ENCODE measurements at regions not wholly inside any gene's neighbourhood (a gene's known extent, or its start where the extent isn't known, plus 50 kb on each side); places are given as distances from the start of the nearest gene placed in this dataset.

DNA sequence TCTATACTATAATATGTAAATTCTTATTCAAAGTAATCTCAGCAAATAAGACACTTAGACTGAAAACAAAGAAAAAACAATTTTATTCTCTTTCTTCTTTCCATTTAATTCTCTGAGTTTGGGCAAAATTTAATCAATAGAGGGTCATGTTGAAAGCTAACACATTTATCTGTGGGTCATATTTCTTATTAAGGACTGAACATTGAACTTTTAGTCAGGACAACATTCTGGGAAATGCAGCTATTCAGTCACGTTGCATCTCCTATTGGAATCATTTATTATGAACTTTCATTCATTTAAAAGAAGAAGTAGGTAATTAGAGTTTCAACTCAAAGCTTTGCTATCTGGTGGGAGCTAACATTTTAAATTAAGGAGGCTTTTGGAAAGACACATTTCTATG, 372.5 kb downstream of the MAN2A1 start:
- 100% methylated on average over 1 of the region's 1 CpG for WGBS, 2 experiments
- Histone ChIP-seq H3K27me3 (ENCODE audit: control insufficient read depth, insufficient read depth, low read length, poor library complexity, severe bottlenecking) (no peaks in the 10 kb centered on the region), H3K4me1 (ENCODE audit: control insufficient read depth, insufficient read depth, low read length) (peaks cover 2% of the 10 kb centered on the region), H3K9me3 (ENCODE audit: control insufficient read depth, low read length) (no peaks in the 10 kb centered on the region), H3K4me3 (ENCODE audit: insufficient read depth, low read depth, low read length) (no peak overlapping the region), H3K27ac (ENCODE audit: insufficient read depth, low read depth, low read length, poor library complexity, severe bottlenecking) (no peak overlapping the region), H3K36me3 (ENCODE audit: control insufficient read depth, insufficient read depth, low read length) (no peaks in the 10 kb centered on the region)

DNA sequence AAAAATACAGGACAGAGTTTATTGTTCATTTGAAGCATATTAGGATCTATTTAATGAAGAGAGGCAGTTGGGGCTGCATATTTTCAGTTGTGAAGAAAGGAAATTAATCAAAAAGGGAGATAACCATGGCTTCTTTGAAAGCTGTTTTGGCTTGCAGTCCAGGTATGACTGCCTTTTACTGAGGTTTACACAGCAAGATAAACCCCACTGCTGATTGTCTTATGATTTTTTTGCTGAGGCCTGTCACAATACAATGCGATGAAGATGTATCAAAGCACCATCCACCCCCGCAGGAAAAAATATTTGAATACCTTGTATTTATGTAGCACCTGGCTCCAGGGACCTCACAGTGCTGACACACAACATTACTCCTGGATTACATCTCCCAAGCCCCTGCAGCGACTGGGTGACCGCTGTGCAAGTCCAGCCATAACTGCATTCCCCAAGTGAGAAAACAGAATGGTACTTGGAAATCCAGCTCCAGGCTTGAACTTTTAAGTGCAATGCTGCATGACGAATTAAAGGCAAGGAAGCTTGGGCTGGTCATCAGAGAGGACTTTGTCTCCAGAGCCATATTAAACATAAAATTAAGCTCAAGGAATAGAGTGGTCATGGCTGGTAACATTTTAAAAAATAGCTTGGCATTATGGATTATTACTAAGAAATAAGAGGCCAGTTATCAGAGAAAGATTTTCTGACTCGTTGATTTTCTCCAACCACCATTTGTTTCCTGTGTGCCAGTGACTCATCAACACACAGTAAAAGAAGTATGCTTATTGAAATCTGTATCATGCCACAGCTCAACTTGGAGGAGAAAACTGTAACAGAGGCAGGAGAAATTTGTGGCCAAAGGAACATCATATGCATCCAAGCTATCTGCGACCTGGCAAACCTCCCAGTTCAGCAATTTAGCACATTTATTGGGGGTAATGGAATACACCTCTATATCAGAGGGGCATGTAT, 374.2 kb downstream of the MAN2A1 start:
- H3K27ac ChIP-seq (ENCODE audit: insufficient read depth, low read depth, low read length, poor library complexity, severe bottlenecking), result no peak overlapping the region
- no peaks in the 10 kb centered on the region for H3K9me3 ChIP-seq (ENCODE audit: control insufficient read depth, low read length)
- 93 to 97% methylated on average over 6 to 7 of the region's 7 CpGs for WGBS, 2 experiments
- H3K4me3 ChIP-seq (ENCODE audit: insufficient read depth, low read depth, low read length), result no peak overlapping the region
- H3K36me3 ChIP-seq (ENCODE audit: control insufficient read depth, insufficient read depth, low read length), result no peaks in the 10 kb centered on the region
- no peaks in the 10 kb centered on the region for H3K4me1 ChIP-seq (ENCODE audit: control insufficient read depth, insufficient read depth, low read length)
- no peaks in the 10 kb centered on the region for H3K27me3 ChIP-seq (ENCODE audit: control insufficient read depth, insufficient read depth, low read length, poor library complexity, severe bottlenecking)

DNA sequence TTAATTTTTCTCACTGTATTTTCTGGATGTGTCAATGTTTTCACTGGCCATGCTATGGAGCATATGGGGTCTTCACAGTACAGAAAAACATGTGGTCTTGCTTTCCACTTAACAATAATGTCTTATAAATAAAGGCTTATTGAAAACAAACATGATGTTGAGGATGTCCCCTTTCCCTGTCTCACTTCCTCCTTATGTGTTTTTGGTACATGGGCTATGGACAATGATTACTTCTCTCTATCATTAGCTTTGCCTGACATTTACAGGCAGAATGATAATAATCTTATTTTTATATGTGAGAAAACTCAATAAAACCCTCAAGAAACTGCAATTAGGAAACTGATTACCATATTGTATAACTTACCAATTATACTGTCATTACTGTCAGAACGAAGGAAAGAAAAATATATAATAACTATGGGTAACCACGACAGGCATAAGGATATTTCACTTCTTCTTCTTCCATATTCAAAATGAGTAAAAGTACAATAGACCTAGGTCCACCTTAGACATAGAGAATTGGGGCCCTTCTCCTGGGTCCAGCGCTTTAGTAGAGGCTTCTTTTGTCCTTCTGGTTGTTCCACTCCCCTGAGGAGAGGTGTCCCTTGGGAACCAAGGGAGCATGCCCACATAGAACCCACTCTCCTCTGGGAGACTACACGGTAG, 375.0 kb downstream of the MAN2A1 start:
- no peaks in the 10 kb centered on the region for H3K9me3 ChIP-seq (ENCODE audit: control insufficient read depth, low read length)
- H3K4me3 ChIP-seq (ENCODE audit: insufficient read depth, low read depth, low read length), result no peak overlapping the region
- 57 to 73% methylated on average over 3 to 4 of the region's 4 CpGs for WGBS, 2 experiments
- H3K27me3 ChIP-seq (ENCODE audit: control insufficient read depth, insufficient read depth, low read length, poor library complexity, severe bottlenecking), result no peaks in the 10 kb centered on the region
- no peaks in the 10 kb centered on the region for H3K36me3 ChIP-seq (ENCODE audit: control insufficient read depth, insufficient read depth, low read length)
- no peak overlapping the region for H3K27ac ChIP-seq (ENCODE audit: insufficient read depth, low read depth, low read length, poor library complexity, severe bottlenecking)
- no peaks in the 10 kb centered on the region for H3K4me1 ChIP-seq (ENCODE audit: control insufficient read depth, insufficient read depth, low read length)

DNA sequence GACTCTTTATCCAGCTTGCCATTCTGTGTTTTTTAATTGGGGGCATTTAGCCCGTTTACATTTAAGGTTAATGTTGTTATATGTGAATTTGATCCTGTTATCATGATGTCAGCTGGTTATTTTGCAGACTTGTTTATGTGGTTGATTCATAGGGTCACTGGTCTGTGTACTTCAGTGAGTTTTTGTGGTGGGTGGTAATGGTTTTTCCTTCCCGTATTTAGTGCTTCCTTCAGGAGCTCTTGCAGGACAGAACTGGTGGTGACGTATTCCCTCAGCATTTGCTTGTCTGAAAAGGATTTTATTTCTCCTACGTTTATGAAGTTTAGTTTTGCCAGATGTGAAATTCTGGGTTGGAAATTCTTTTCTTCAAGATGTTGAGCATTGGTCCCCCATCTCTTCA, 381.1 kb downstream of the MAN2A1 start:
- Histone ChIP-seq H3K4me1 (ENCODE audit: control insufficient read depth, insufficient read depth, low read length) (no peaks in the 10 kb centered on the region), H3K27ac (ENCODE audit: insufficient read depth, low read depth, low read length, poor library complexity, severe bottlenecking) (no peak overlapping the region), H3K27me3 (ENCODE audit: control insufficient read depth, insufficient read depth, low read length, poor library complexity, severe bottlenecking) (no peaks in the 10 kb centered on the region), H3K36me3 (ENCODE audit: control insufficient read depth, insufficient read depth, low read length) (no peaks in the 10 kb centered on the region), H3K4me3 (ENCODE audit: insufficient read depth, low read depth, low read length) (no peak overlapping the region), H3K9me3 (ENCODE audit: control insufficient read depth, low read length) (peaks cover 2% of the 10 kb centered on the region)
- 91 to 95% methylated on average over 4 of the region's 4 CpGs for WGBS, 2 experiments

DNA sequence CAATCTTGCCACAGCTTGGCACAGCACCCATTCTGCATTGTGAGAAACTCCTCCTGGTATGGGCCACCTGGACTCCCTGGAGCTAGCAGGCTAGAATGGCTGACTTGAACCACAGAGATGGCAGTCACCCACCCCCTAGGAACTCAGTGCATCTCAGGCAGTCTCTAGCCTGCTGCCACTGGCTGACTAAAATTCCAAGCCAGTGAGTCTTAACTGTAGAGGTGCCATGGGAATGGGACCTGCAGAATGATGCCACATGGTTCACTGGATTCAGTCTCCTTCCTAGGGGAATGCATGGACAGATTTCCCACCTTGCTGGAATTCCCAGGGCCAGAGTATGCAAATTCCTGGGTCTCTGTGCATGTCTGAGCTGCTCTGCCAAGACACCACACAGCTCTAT, 382.9 kb downstream of the MAN2A1 start:
- no peaks in the 10 kb centered on the region for H3K4me1 ChIP-seq (ENCODE audit: control insufficient read depth, insufficient read depth, low read length)
- H3K4me3 ChIP-seq (ENCODE audit: insufficient read depth, low read depth, low read length), result no peak overlapping the region
- H3K27ac ChIP-seq (ENCODE audit: insufficient read depth, low read depth, low read length, poor library complexity, severe bottlenecking), result no peak overlapping the region
- H3K36me3 ChIP-seq (ENCODE audit: control insufficient read depth, insufficient read depth, low read length), result no peaks in the 10 kb centered on the region
- H3K9me3 ChIP-seq (ENCODE audit: control insufficient read depth, low read length), result peaks cover 2% of the 10 kb centered on the region
- H3K27me3 ChIP-seq (ENCODE audit: control insufficient read depth, insufficient read depth, low read length, poor library complexity, severe bottlenecking), result no peaks in the 10 kb centered on the region

DNA sequence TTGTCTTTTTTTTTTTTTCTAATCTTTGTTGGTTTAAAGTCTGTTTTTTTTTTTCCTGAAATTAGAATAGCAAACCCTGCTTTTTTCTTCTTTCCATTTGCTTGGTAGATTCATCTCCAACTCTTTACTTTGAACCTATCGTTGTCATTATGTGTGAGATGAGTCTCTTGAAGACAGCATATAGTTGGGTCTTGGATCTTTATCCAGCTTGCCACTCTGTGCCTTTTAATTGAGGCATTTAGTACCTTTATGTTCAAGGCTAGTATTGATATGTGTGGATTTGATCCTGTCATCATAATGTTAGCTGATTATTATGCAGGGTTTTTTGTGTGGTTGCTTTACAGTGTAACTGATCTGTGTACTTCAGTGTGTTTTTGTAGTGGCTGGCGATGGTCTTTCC, 383.8 kb downstream of the MAN2A1 start:
- 26 to 27% methylated on average over 2 of the region's 2 CpGs for WGBS, 2 experiments
- H3K4me1 ChIP-seq (ENCODE audit: control insufficient read depth, insufficient read depth, low read length), result no peaks in the 10 kb centered on the region
- H3K36me3 ChIP-seq (ENCODE audit: control insufficient read depth, insufficient read depth, low read length), result no peaks in the 10 kb centered on the region

DNA sequence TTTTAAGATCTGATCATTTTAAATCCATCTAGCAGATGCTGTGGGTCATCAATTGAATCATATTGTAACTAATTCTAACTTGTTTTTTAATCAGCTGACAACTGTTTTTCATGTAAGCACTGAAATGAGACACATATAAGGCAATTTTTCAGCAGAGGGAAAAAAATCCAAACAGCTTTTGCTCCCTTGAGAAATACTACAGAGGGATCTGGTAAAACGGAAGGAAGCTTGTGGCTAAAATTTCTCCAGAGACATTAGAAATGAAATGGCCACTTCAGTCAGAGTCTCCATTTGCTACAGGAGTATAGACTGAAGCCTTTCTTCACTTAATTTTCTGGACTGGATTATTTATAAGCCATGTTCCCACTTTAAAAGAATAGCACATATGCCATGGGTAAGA, 385.9 kb downstream of the MAN2A1 start:
- Histone ChIP-seq H3K27ac (ENCODE audit: insufficient read depth, low read depth, low read length, poor library complexity, severe bottlenecking) (no peak overlapping the region), H3K27me3 (ENCODE audit: control insufficient read depth, insufficient read depth, low read length, poor library complexity, severe bottlenecking) (no peaks in the 10 kb centered on the region), H3K4me1 (ENCODE audit: control insufficient read depth, insufficient read depth, low read length) (no peaks in the 10 kb centered on the region), H3K36me3 (ENCODE audit: control insufficient read depth, insufficient read depth, low read length) (no peaks in the 10 kb centered on the region), H3K9me3 (ENCODE audit: control insufficient read depth, low read length) (peaks cover 2% of the 10 kb centered on the region), H3K4me3 (ENCODE audit: insufficient read depth, low read depth, low read length) (no peak overlapping the region)
- 92 to 100% methylated on average over 1 of the region's 1 CpG for WGBS, 2 experiments

More for the DNA sequence above, 383.8 kb downstream of the MAN2A1 start:
- peaks cover 2% of the 10 kb centered on the region for H3K9me3 ChIP-seq (ENCODE audit: control insufficient read depth, low read length)
- H3K27me3 ChIP-seq (ENCODE audit: control insufficient read depth, insufficient read depth, low read length, poor library complexity, severe bottlenecking), result no peaks in the 10 kb centered on the region
- no peak overlapping the region for H3K27ac ChIP-seq (ENCODE audit: insufficient read depth, low read depth, low read length, poor library complexity, severe bottlenecking)
- H3K4me3 ChIP-seq (ENCODE audit: insufficient read depth, low read depth, low read length), result no peak overlapping the region

DNA sequence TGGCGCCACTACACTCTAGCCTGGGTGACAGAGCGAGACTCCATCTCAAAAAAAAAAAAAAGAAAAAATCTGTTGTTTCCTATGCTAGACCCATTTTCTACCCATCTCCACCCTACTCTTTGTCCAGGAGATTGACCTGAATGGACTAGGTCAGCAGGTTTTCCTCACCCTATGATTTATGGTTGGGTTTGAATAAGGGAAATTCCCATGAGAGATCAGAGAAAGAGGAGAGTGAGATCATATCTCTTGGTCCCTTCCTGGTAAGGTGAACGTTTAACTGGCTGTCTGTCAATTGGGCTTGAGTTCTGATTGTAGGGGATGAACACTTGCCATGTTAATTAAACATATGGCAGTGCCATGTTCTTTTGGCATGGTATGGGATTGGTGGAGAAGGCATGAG, 387.4 kb downstream of the MAN2A1 start:
- 88 to 93% methylated on average over 3 of the region's 3 CpGs for WGBS, 2 experiments
- no peaks in the 10 kb centered on the region for H3K36me3 ChIP-seq (ENCODE audit: control insufficient read depth, insufficient read depth, low read length)
- H3K4me3 ChIP-seq (ENCODE audit: insufficient read depth, low read depth, low read length), result no peak overlapping the region

DNA sequence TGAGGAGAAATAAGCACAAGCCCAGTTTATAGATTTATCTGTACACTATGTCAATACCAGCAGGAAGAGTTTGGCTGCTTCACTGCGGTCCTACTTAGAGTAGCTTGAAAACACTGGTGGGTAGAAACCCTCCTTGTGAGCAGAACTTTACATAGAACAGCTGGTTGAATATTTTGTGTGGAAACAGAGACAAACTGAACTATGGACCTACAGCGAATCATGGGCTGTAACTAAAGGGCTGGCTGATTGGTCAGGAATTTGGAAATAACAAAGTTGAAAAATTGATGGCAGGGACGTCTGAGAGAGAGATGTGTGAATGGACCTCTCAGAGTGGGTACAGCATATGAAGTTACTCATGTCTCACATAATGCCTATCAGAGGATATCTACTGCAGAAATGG, 392.5 kb downstream of the MAN2A1 start:
- Histone ChIP-seq H3K9me3 (ENCODE audit: control insufficient read depth, low read length) (no peaks in the 10 kb centered on the region), H3K27ac (ENCODE audit: insufficient read depth, low read depth, low read length, poor library complexity, severe bottlenecking) (no peak overlapping the region), H3K36me3 (ENCODE audit: control insufficient read depth, insufficient read depth, low read length) (no peaks in the 10 kb centered on the region), H3K27me3 (ENCODE audit: control insufficient read depth, insufficient read depth, low read length, poor library complexity, severe bottlenecking) (no peaks in the 10 kb centered on the region), H3K4me1 (ENCODE audit: control insufficient read depth, insufficient read depth, low read length) (no peaks in the 10 kb centered on the region), H3K4me3 (ENCODE audit: insufficient read depth, low read depth, low read length) (no peak overlapping the region)
- 92 to 94% methylated on average over 3 of the region's 3 CpGs for WGBS, 2 experiments

More for the DNA sequence above, 387.4 kb downstream of the MAN2A1 start:
- Histone ChIP-seq H3K27ac (ENCODE audit: insufficient read depth, low read depth, low read length, poor library complexity, severe bottlenecking) (no peak overlapping the region), H3K4me1 (ENCODE audit: control insufficient read depth, insufficient read depth, low read length) (no peaks in the 10 kb centered on the region), H3K27me3 (ENCODE audit: control insufficient read depth, insufficient read depth, low read length, poor library complexity, severe bottlenecking) (no peaks in the 10 kb centered on the region), H3K9me3 (ENCODE audit: control insufficient read depth, low read length) (peaks cover 2% of the 10 kb centered on the region)

DNA sequence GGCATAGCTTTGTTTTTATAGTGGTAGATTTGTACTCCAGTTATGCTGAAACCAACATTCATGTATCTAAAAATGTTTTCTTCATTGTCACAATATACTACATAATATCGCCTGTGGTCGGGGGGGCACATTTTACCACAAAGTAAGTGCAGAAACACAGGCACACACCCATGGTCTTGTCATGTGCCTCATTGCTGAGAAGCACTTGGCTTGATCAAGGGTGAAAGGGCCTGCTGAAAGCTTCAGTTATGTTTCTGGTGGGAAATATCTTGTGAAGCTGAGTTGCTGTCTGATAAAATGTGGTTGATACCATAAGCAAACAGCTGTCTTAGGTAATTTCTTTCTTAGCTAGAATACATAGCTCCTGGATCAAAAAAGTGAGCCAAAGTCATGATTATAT, 393.1 kb downstream of the MAN2A1 start:
- H3K27ac ChIP-seq (ENCODE audit: insufficient read depth, low read depth, low read length, poor library complexity, severe bottlenecking), result no peak overlapping the region
- no peaks in the 10 kb centered on the region for H3K9me3 ChIP-seq (ENCODE audit: control insufficient read depth, low read length)
- no peak overlapping the region for H3K4me3 ChIP-seq (ENCODE audit: insufficient read depth, low read depth, low read length)
- 100% methylated on average over 2 of the region's 2 CpGs for WGBS, 2 experiments
- no peaks in the 10 kb centered on the region for H3K27me3 ChIP-seq (ENCODE audit: control insufficient read depth, insufficient read depth, low read length, poor library complexity, severe bottlenecking)
- no peaks in the 10 kb centered on the region for H3K4me1 ChIP-seq (ENCODE audit: control insufficient read depth, insufficient read depth, low read length)
- no peaks in the 10 kb centered on the region for H3K36me3 ChIP-seq (ENCODE audit: control insufficient read depth, insufficient read depth, low read length)
